ENCODE measurements at regions not wholly inside any gene's neighbourhood (a gene's known extent, or its start where the extent isn't known, plus 50 kb on each side); places are given as distances from the start of the nearest gene placed in this dataset.

GRCh38 chr3:144413068-144413467 is 441.4 kb downstream of the DIPK2A start:
- Histone ChIP-seq H3K36me3 (ENCODE audit: control insufficient read depth, insufficient read depth, low read length) (no peaks in the 10 kb centered on the region), H3K27ac (ENCODE audit: low read depth, low read length) (no peak overlapping the region), H3K9me3 (ENCODE audit: control insufficient read depth, low read length) (no peaks in the 10 kb centered on the region), H3K4me3 (ENCODE audit: low read length) (no peak overlapping the region), H3K27me3 (ENCODE audit: control insufficient read depth, insufficient read depth, low read length, poor library complexity, severe bottlenecking) (no peaks in the 10 kb centered on the region), H3K9ac (ENCODE audit: extremely low read depth, low read length, poor library complexity, severe bottlenecking) (no peak overlapping the region), H3K4me1 (ENCODE audit: control insufficient read depth, insufficient read depth, low read length) (no peaks in the 10 kb centered on the region)
- TF ChIP-seq CTCF (conservative IDR thresholded peaks at IDR 0.05) = no peak
- no peak for DNase-seq
- H3K36me3 Mint-ChIP-seq (ENCODE audit: low read depth) = no peaks in the 10 kb centered on the region
- no peaks in the 10 kb centered on the region for H3K4me1 Mint-ChIP-seq
- H3K4me3 Mint-ChIP-seq = no peak overlapping the region
- H3K27me3 Mint-ChIP-seq (ENCODE audit: insufficient read depth) = no peaks in the 10 kb centered on the region
- H3K9me3 Mint-ChIP-seq = no peaks in the 10 kb centered on the region
- WGBS, 2 experiments (ENCODE audit: insufficient coverage in 1 of 2, insufficient read length in 1 of 2) = 100% methylated on average over 2 of the region's 2 CpGs
- H3K27ac Mint-ChIP-seq = no peak overlapping the region

GRCh38 chr3:144415492-144415891 is 443.9 kb downstream of the DIPK2A start:
- Mint-ChIP-seq H3K27ac (no peak overlapping the region), H3K36me3 (ENCODE audit: low read depth) (no peaks in the 10 kb centered on the region)

GRCh38 chr3:144424606-144425005 is 453.0 kb downstream of the DIPK2A start:
- Histone ChIP-seq H3K27ac (ENCODE audit: low read depth, low read length) (no peak overlapping the region), H3K27me3 (ENCODE audit: control insufficient read depth, insufficient read depth, low read length, poor library complexity, severe bottlenecking) (no peaks in the 10 kb centered on the region), H3K36me3 (ENCODE audit: control insufficient read depth, insufficient read depth, low read length) (no peaks in the 10 kb centered on the region), H3K4me1 (ENCODE audit: control insufficient read depth, insufficient read depth, low read length) (no peaks in the 10 kb centered on the region), H3K4me3 (ENCODE audit: low read length) (no peak overlapping the region), H3K9me3 (ENCODE audit: control insufficient read depth, low read length) (no peaks in the 10 kb centered on the region), H3K9ac (ENCODE audit: extremely low read depth, low read length, poor library complexity, severe bottlenecking) (no peak overlapping the region)
- H3K4me3 Mint-ChIP-seq = no peak overlapping the region
- no peaks in the 10 kb centered on the region for H3K4me1 Mint-ChIP-seq
- no peak for DNase-seq
- no peaks in the 10 kb centered on the region for H3K9me3 Mint-ChIP-seq
- H3K27me3 Mint-ChIP-seq (ENCODE audit: insufficient read depth) = no peaks in the 10 kb centered on the region
- no peak for TF ChIP-seq CTCF (conservative IDR thresholded peaks at IDR 0.05)
- no peak overlapping the region for H3K27ac Mint-ChIP-seq
- no peaks in the 10 kb centered on the region for H3K36me3 Mint-ChIP-seq (ENCODE audit: low read depth)
- WGBS, 2 experiments (ENCODE audit: insufficient coverage in 1 of 2, insufficient read length in 1 of 2) = 99 to 100% methylated on average over 2 to 4 of the region's 4 CpGs

More at GRCh38 chr3:144415492-144415891, 443.9 kb downstream of the DIPK2A start:
- Histone ChIP-seq H3K27ac (ENCODE audit: low read depth, low read length) (no peak overlapping the region), H3K4me3 (ENCODE audit: low read length) (no peak overlapping the region), H3K9ac (ENCODE audit: extremely low read depth, low read length, poor library complexity, severe bottlenecking) (no peak overlapping the region), H3K27me3 (ENCODE audit: control insufficient read depth, insufficient read depth, low read length, poor library complexity, severe bottlenecking) (no peaks in the 10 kb centered on the region), H3K9me3 (ENCODE audit: control insufficient read depth, low read length) (no peaks in the 10 kb centered on the region), H3K36me3 (ENCODE audit: control insufficient read depth, insufficient read depth, low read length) (no peaks in the 10 kb centered on the region), H3K4me1 (ENCODE audit: control insufficient read depth, insufficient read depth, low read length) (no peaks in the 10 kb centered on the region)
- no peak for DNase-seq
- Mint-ChIP-seq H3K4me3 (no peak overlapping the region), H3K9me3 (no peaks in the 10 kb centered on the region), H3K27me3 (ENCODE audit: insufficient read depth) (no peaks in the 10 kb centered on the region), H3K4me1 (no peaks in the 10 kb centered on the region)
- WGBS, 2 experiments (ENCODE audit: insufficient coverage in 1 of 2, insufficient read length in 1 of 2) = 85 to 90% methylated on average over 1 of the region's 1 CpG
- no peak for TF ChIP-seq CTCF (conservative IDR thresholded peaks at IDR 0.05)
